HCT116 (cell line): ENCODE measurements at regions not wholly inside any gene's neighbourhood (a gene's known extent, or its start where the extent isn't known, plus 50 kb on each side); places are given as distances from the start of the nearest gene placed in this dataset.

Source experiments
- ATAC-seq: fragments of 200-7000 bp; cut with Tn5 transposase; 2 replicates; pipeline ENCODE4 v1.9.1; 2020; ENCODE audit warnings: mild to moderate bottlenecking, moderate library complexity
- BruUV-seq: library from RNA; stranded (reverse); fragments of 400-500 nt; replicated peaks from 2 replicates; lab custom pipeline; 2021; lab: Mats Ljungman, UMichigan
- CTCF ChIA-PET: fragments of 300-600 bp; sonication (Branson Sonifier 250); formaldehyde crosslinking; loops from one replicate; lab custom pipeline; 2021; ENCODE audit warnings: antibody characterized with exemption; lab: Charles Lee
- POLR2A ChIA-PET: fragments of 300-600, 350-600 bp; sonication (Branson Sonifier 250); formaldehyde crosslinking; loops from one replicate; lab custom pipeline; 2021; ENCODE audit warnings: antibody characterized with exemption; lab: Charles Lee
- RAD21 ChIA-PET, 2 experiments: fragments of 300-600 bp; sonication (Branson Sonifier 250); formaldehyde crosslinking; loops; one replicate each; lab custom pipeline; 2023; ENCODE audit warnings: low total read pairs in 2 of 2; ENCODE audit not compliant: uncharacterized antibody in 2 of 2, unreplicated experiment in 2 of 2, low non-redundant PET in 1 of 2; lab: Charles Lee
- DNase-seq: peaks from one replicate; pipeline ENCODE4 v3.0.0-alpha.2; 2010; ENCODE audit warnings: low read depth, low spot score
- H2AFZ ChIP-seq: fragments of 200-600 bp; shearing (Covaris generic), sonication (generic); 2 replicates; pipeline ENCODE4 v1.6.1; 2017; ENCODE audit warnings: low read depth, mixed run types, mixed read lengths, antibody characterized with exemption, low read length; ENCODE audit not compliant: poor library complexity, severe bottlenecking
- H3K27ac ChIP-seq: 2 replicates; pipeline ENCODE4 v1.5.1; 2012; ENCODE audit warnings: low read depth, low read length
- H3K27me3 ChIP-seq: fragments of 200-600 bp; sonication (generic); 2 replicates; pipeline ENCODE4 v1.6.1; 2016; ENCODE audit warnings: mixed run types, low read length, mixed read lengths; ENCODE audit not compliant: insufficient read depth
- H3K36me3 ChIP-seq, 2 experiments: fragments of 200-500 bp in 1 of 2; fragments of 200-600 bp in 1 of 2; sonication (Bioruptor generic) in 1 of 2; sonication (generic) in 1 of 2; 2 replicates each; pipeline versions ENCODE4 v1.5.1 to v1.6.1; 2014 to 2016; ENCODE audit warnings: low read length in 2 of 2, inconsistent platforms in 1 of 2, mixed read lengths in 1 of 2, mixed run types in 1 of 2; ENCODE audit not compliant: insufficient read depth in 2 of 2, control insufficient read depth in 1 of 2
- H3K4me1 ChIP-seq, 2 experiments: fragments of 200-600 bp in 1 of 2; sonication (generic) in 1 of 2; 2 replicates each; pipeline versions ENCODE4 v1.5.1 to v1.6.1; 2012 to 2017; ENCODE audit warnings: low read length in 2 of 2, inconsistent platforms in 1 of 2, mild to moderate bottlenecking in 1 of 2, mixed read lengths in 1 of 2, mixed run types in 1 of 2, moderate library complexity in 1 of 2; ENCODE audit not compliant: insufficient read depth in 2 of 2, control insufficient read depth in 1 of 2
- H3K4me2 ChIP-seq: fragments of 200-600 bp; sonication (generic); 2 replicates; pipeline ENCODE4 v1.6.1; 2017; ENCODE audit warnings: mixed run types, low read length, mixed read lengths
- H3K4me3 ChIP-seq, 2 experiments: fragments of 200-600 bp in 1 of 2; sonication (generic) in 1 of 2; replicated peaks in 1 of 2; 2 replicates each; pipeline ENCODE4 v1.5.1; 2011 to 2016; ENCODE audit warnings: low read length in 2 of 2, control low read depth in 1 of 2, low read depth in 1 of 2, mild to moderate bottlenecking in 1 of 2, mixed read lengths in 1 of 2, mixed run types in 1 of 2
- H3K79me2 ChIP-seq: fragments of 200-600 bp; sonication (generic); 2 replicates; pipeline ENCODE4 v1.6.1; 2017; ENCODE audit warnings: mild to moderate bottlenecking, mixed run types, low read length, moderate library complexity, mixed read lengths; ENCODE audit not compliant: insufficient read depth
- H3K9ac ChIP-seq: fragments of 200-600 bp; sonication (generic); 2 replicates; pipeline ENCODE4 v1.6.1; 2016; ENCODE audit warnings: low read length, mixed read lengths
- H3K9me2 ChIP-seq: fragments of 200-600 bp; sonication (generic), shearing (Covaris generic); 2 replicates; pipeline ENCODE4 v1.6.1; 2017; ENCODE audit warnings: mixed run types, mild to moderate bottlenecking, moderate library complexity; ENCODE audit not compliant: insufficient read depth
- H3K9me3 ChIP-seq, 2 experiments: fragments of 200-500 bp in 1 of 2; fragments of 200-600 bp in 1 of 2; sonication (Bioruptor generic) in 1 of 2; sonication (generic) in 1 of 2; 2 replicates each; pipeline ENCODE4 v1.6.1; 2014 to 2017; ENCODE audit warnings: low read length in 2 of 2, mixed read lengths in 2 of 2, inconsistent platforms in 1 of 2, low read depth in 1 of 2, mild to moderate bottlenecking in 1 of 2, mixed run types in 1 of 2, moderate library complexity in 1 of 2; ENCODE audit not compliant: control insufficient read depth in 1 of 2, insufficient read depth in 1 of 2
- H4K20me1 ChIP-seq: fragments of 200-600 bp; sonication (generic), shearing (Covaris generic); 2 replicates; pipeline ENCODE4 v1.6.1; 2017; ENCODE audit warnings: mixed run types, mild to moderate bottlenecking, moderate library complexity; ENCODE audit not compliant: insufficient read depth
- CBX3 ChIP-seq: IDR thresholded peaks from 2 replicates; pipeline ENCODE4 v1.6.1; 2012; ENCODE audit warnings: low read depth
- EGR1 ChIP-seq: IDR thresholded peaks from 2 replicates; pipeline ENCODE4 v1.6.1; 2012; ENCODE audit warnings: low read depth
- ELF1 ChIP-seq: IDR thresholded peaks from 2 replicates; pipeline ENCODE4 v1.6.1; 2012; ENCODE audit warnings: low read depth, borderline replicate concordance
- EZH2phosphoT487 ChIP-seq: fragments of 200-600 bp; IDR thresholded peaks from 2 replicates; pipeline ENCODE4 v1.6.1; 2018; ENCODE audit warnings: antibody characterized with exemption, borderline replicate concordance
- FOSL1 ChIP-seq: IDR thresholded peaks from 2 replicates; pipeline ENCODE4 v1.6.1; 2012; ENCODE audit warnings: low read depth
- POLR2A ChIP-seq: IDR thresholded peaks from 2 replicates; pipeline ENCODE4 v1.7.0; 2011; ENCODE audit warnings: borderline replicate concordance; ENCODE audit not compliant: insufficient read depth, insufficient read length; ENCODE audit errors: extremely low read depth
- RAD21 ChIP-seq: IDR thresholded peaks from 2 replicates; pipeline ENCODE4 v1.6.1; 2012; ENCODE audit warnings: low read depth, mild to moderate bottlenecking
- SRF ChIP-seq: IDR thresholded peaks from 2 replicates; pipeline ENCODE4 v1.6.1; 2012; ENCODE audit warnings: low read depth
- intact Hi-C: fragments of 100-400 bp; cut with micrococcal nuclease; formaldehyde crosslinking; loops from 2 replicates; pipeline ENCODE4 v1.10.0; 2022
- TF ChIP-seq, protein P1 (sequence below): IDR thresholded peaks from 2 replicates; pipeline ENCODE4 v1.6.1; 2012
- TF ChIP-seq, protein P2 (sequence below): IDR thresholded peaks from 2 replicates; pipeline ENCODE4 v1.6.1; 2011; ENCODE audit warnings: mild to moderate bottlenecking, low read length, moderate library complexity; ENCODE audit not compliant: insufficient replicate concordance; ENCODE audit errors: extremely low read depth

DNA sequence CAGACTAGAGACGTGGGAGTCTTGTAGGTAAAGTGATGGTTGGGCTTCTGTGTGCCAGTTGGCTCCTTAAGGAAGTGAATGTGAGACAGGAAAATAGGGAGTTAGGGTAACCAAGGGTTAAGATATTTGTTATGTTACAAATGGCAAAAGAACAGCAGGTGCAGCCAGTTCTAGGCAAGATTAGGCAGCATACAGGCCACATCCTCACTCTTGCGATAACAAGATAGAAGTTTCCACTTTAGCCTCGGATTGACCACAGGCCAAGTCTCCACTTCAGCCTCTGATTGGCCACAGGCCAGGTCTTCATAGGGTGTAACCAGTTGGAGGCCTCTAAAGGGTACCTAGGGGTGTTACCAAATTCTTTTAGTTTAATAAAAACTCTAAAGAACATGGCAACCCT, 54.6 kb upstream of the ABCA1 start:
- no peak for DNase-seq
- RAD21 ChIA-PET: no interaction called here
- Histone ChIP-seq H4K20me1 (no peaks in the 10 kb centered on the region), H3K79me2 (no peaks in the 10 kb centered on the region), H3K4me3 (no peak overlapping the region), H3K9ac (no peak overlapping the region), H3K27me3 (no peaks in the 10 kb centered on the region), H3K36me3 (no peaks in the 10 kb centered on the region), H3K9me2 (no peaks in the 10 kb centered on the region), H3K4me1 (peaks cover 0 to 3% of the 10 kb centered on the region in 2 experiments; a peak in 2 of 4 replicates), H2AFZ (no peak overlapping the region), H3K4me2 (no peak overlapping the region), H3K9me3 (no peaks in the 10 kb centered on the region), H3K27ac (no peak overlapping the region)
- TF ChIP-seq SRF (no peak), POLR2A (no peak), CBX3 (no peak), EGR1 (no peak), FOSL1 (no peak)
- TF ChIP-seq, protein P1, sequence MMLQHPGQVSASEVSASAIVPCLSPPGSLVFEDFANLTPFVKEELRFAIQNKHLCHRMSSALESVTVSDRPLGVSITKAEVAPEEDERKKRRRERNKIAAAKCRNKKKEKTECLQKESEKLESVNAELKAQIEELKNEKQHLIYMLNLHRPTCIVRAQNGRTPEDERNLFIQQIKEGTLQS: no peak
- TF ChIP-seq, protein P2, sequence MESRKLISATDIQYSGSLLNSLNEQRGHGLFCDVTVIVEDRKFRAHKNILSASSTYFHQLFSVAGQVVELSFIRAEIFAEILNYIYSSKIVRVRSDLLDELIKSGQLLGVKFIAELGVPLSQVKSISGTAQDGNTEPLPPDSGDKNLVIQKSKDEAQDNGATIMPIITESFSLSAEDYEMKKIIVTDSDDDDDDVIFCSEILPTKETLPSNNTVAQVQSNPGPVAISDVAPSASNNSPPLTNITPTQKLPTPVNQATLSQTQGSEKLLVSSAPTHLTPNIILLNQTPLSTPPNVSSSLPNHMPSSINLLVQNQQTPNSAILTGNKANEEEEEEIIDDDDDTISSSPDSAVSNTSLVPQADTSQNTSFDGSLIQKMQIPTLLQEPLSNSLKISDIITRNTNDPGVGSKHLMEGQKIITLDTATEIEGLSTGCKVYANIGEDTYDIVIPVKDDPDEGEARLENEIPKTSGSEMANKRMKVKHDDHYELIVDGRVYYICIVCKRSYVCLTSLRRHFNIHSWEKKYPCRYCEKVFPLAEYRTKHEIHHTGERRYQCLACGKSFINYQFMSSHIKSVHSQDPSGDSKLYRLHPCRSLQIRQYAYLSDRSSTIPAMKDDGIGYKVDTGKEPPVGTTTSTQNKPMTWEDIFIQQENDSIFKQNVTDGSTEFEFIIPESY: no peak
- POLR2A ChIA-PET: no interaction called here
- CTCF ChIA-PET: no interaction called here
- intact Hi-C loops: no loop called here
- no TSS peak for BruUV-seq
- ATAC-seq: no peak

DNA sequence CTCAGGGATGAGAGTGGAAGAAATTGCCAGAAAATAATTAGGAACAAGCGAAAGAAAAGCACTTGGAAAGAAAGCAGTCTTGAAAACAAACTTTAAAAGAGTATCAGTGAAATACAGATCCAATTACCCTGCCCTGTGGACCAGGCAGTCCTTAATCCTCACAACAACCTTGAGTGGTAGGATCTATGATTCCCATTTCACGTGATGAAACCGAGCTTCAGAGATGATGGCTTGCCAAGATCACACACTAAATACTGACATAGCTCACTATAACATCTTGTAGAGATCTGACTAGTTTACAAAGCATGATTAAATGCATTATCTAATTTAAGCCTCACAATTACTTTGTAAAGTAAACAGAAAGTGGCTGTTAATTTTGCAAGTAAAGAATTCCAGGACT, 55.5 kb upstream of the ABCA1 start:
- no peak overlapping the region for H3K9ac ChIP-seq

More for the DNA sequence above, 55.5 kb upstream of the ABCA1 start:
- no peaks in the 10 kb centered on the region for H4K20me1 ChIP-seq
- no peaks in the 10 kb centered on the region for H3K9me3 ChIP-seq
- intact Hi-C loops: no loop called here
- ATAC-seq (no peak), DNase-seq (no peak)
- ChIA-PET POLR2A (no interaction called here), CTCF (no interaction called here), RAD21 (no interaction called here)
- no peaks in the 10 kb centered on the region for H3K36me3 ChIP-seq
- no peak for TF ChIP-seq RAD21
- TF ChIP-seq EZH2phosphoT487: no peak
- TF ChIP-seq FOSL1: no peak
- no peak for TF ChIP-seq ELF1
- no peak overlapping the region for H3K4me3 ChIP-seq
- H2AFZ ChIP-seq: no peak overlapping the region
- no peaks in the 10 kb centered on the region for H3K27me3 ChIP-seq
- no peaks in the 10 kb centered on the region for H3K4me1 ChIP-seq
- no peak overlapping the region for H3K27ac ChIP-seq
- no peaks in the 10 kb centered on the region for H3K9me2 ChIP-seq
- H3K79me2 ChIP-seq: no peaks in the 10 kb centered on the region
- BruUV-seq: no TSS peak
- H3K4me2 ChIP-seq: no peak overlapping the region
